OCI-LY7 (cell line): ENCODE measurements at regions not wholly inside any gene's neighbourhood (a gene's known extent, or its start where the extent isn't known, plus 50 kb on each side); places are given as distances from the start of the nearest gene placed in this dataset.

Source experiments
- EZH2phosphoT487 ChIP-seq: fragments of 200-600 bp; sonication (generic); IDR thresholded peaks from 2 replicates; pipeline ENCODE4 v1.6.1; 2018; ENCODE audit warnings: low read depth, borderline replicate concordance, mild to moderate bottlenecking, mixed run types, antibody characterized with exemption, low read length, moderate library complexity, mixed read lengths
- TF ChIP-seq, protein P1 (sequence below): fragments of 200-600 bp; sonication (generic); conservative IDR thresholded peaks from 2 replicates; pipeline ENCODE4 v1.5.1; 2014; ENCODE audit warnings: mild to moderate bottlenecking, antibody characterized with exemption, low read length, moderate library complexity, mixed read lengths

DNA sequence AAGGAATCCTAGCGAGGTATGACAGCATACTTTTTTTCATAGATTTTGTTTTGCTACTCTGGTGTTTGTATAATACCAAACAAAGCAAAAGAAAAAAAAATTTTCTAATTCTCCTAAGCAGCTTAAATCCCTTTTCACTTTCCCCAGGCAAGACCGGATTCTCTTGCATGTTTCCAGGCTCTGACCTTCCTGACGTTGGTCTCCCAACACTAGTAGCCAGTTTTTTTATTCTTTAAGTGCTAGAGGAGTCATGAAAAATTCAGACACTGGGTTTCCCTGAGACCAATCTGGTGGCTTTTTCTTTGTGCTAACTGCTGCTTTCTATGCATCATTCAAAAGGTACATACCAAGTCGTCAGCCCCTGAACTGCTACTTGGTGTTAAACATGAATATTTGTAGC lies 111.4 kb downstream of the ZNF326 start:
- TF ChIP-seq, protein P1, sequence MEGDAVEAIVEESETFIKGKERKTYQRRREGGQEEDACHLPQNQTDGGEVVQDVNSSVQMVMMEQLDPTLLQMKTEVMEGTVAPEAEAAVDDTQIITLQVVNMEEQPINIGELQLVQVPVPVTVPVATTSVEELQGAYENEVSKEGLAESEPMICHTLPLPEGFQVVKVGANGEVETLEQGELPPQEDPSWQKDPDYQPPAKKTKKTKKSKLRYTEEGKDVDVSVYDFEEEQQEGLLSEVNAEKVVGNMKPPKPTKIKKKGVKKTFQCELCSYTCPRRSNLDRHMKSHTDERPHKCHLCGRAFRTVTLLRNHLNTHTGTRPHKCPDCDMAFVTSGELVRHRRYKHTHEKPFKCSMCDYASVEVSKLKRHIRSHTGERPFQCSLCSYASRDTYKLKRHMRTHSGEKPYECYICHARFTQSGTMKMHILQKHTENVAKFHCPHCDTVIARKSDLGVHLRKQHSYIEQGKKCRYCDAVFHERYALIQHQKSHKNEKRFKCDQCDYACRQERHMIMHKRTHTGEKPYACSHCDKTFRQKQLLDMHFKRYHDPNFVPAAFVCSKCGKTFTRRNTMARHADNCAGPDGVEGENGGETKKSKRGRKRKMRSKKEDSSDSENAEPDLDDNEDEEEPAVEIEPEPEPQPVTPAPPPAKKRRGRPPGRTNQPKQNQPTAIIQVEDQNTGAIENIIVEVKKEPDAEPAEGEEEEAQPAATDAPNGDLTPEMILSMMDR = no peak
- no peak for TF ChIP-seq EZH2phosphoT487
